ENCODE measurements at regions not wholly inside any gene's neighbourhood (a gene's known extent, or its start where the extent isn't known, plus 50 kb on each side); places are given as distances from the start of the nearest gene placed in this dataset.
A peak's percentile ranks its signal among the peaks of the same experiment; 100 is the strongest.

GRCh38 chr14:55938249-55938791 lies 179.9 kb upstream of the PELI2 start (continued):
- TF ChIP-seq CTCF (conservative IDR thresholded peaks at IDR 0.05; ENCODE audit: low read depth in 2 of 2), result no peak
- TF ChIP-seq NANOG (IDR thresholded peaks at IDR 0.05; ENCODE audit: borderline replicate concordance), result no peak
- no peak for TF ChIP-seq ZNF114 (CRISPR knock-in tag; IDR thresholded peaks at IDR 0.05)

- Histone ChIP-seq H4K20me1 (replicated peaks; ENCODE audit: insufficient read depth) (no peaks in the 10 kb centered on the region), H3K27ac (ENCODE audit: low read depth) (no peak overlapping the region), H3K79me2 (replicated peaks; ENCODE audit: insufficient read depth) (no peaks in the 10 kb centered on the region), H3K36me3 (ENCODE audit: insufficient read depth) (no peaks in the 10 kb centered on the region), H3F3A (replicated peaks; ENCODE audit: low read depth) (no peaks in the 10 kb centered on the region), H3K9me2 (ENCODE audit: insufficient read depth) (peaks cover 10% of the 10 kb centered on the region; the same call in 1 of the 2 replicates), H3K4me3 (no peak overlapping the region), H3K27me3 (ENCODE audit: insufficient read depth) (no peaks in the 10 kb centered on the region), H3K4me2 (no peak overlapping the region), H3K4me1 (ENCODE audit: insufficient read depth) (no peaks in the 10 kb centered on the region), H2AFZ (0 out of 2 replicates have a peak overlapping the region, but pooled peaks have one; percentile 32)
- H3K36me3 Mint-ChIP-seq (ENCODE audit: low read depth), result peaks cover 3% of the 10 kb centered on the region; the same call in 2 of the 3 replicates
- DNase-seq (ENCODE audit: low spot score) (no peak), ATAC-seq (no peak)
- H3K4me3 Mint-ChIP-seq, result no peak overlapping the region
- peaks cover 3% of the 10 kb centered on the region; the same call in 1 of the 3 replicates for H3K9me3 Mint-ChIP-seq
- TF ChIP-seq NANOG (IDR thresholded peaks at IDR 0.05; ENCODE audit: borderline replicate concordance) (no peak), JUNB (IDR thresholded peaks at IDR 0.05; ENCODE audit: unreplicated experiment) (no peak), CREB1 (CRISPR knock-in tag; IDR thresholded peaks at IDR 0.05; ENCODE audit: low read depth) (no peak), STAT1 (IDR thresholded peaks at IDR 0.05; ENCODE audit: unreplicated experiment) (no peak), EZH2phosphoT487 (IDR thresholded peaks at IDR 0.05; ENCODE audit: unreplicated experiment) (no peak), POLR2AphosphoS5 (IDR thresholded peaks at IDR 0.05; ENCODE audit: low read depth) (no peak), CTCF (conservative IDR thresholded peaks at IDR 0.05; ENCODE audit: low read depth in 2 of 2) (no peak)
- TF ChIP-seq, protein P1, sequence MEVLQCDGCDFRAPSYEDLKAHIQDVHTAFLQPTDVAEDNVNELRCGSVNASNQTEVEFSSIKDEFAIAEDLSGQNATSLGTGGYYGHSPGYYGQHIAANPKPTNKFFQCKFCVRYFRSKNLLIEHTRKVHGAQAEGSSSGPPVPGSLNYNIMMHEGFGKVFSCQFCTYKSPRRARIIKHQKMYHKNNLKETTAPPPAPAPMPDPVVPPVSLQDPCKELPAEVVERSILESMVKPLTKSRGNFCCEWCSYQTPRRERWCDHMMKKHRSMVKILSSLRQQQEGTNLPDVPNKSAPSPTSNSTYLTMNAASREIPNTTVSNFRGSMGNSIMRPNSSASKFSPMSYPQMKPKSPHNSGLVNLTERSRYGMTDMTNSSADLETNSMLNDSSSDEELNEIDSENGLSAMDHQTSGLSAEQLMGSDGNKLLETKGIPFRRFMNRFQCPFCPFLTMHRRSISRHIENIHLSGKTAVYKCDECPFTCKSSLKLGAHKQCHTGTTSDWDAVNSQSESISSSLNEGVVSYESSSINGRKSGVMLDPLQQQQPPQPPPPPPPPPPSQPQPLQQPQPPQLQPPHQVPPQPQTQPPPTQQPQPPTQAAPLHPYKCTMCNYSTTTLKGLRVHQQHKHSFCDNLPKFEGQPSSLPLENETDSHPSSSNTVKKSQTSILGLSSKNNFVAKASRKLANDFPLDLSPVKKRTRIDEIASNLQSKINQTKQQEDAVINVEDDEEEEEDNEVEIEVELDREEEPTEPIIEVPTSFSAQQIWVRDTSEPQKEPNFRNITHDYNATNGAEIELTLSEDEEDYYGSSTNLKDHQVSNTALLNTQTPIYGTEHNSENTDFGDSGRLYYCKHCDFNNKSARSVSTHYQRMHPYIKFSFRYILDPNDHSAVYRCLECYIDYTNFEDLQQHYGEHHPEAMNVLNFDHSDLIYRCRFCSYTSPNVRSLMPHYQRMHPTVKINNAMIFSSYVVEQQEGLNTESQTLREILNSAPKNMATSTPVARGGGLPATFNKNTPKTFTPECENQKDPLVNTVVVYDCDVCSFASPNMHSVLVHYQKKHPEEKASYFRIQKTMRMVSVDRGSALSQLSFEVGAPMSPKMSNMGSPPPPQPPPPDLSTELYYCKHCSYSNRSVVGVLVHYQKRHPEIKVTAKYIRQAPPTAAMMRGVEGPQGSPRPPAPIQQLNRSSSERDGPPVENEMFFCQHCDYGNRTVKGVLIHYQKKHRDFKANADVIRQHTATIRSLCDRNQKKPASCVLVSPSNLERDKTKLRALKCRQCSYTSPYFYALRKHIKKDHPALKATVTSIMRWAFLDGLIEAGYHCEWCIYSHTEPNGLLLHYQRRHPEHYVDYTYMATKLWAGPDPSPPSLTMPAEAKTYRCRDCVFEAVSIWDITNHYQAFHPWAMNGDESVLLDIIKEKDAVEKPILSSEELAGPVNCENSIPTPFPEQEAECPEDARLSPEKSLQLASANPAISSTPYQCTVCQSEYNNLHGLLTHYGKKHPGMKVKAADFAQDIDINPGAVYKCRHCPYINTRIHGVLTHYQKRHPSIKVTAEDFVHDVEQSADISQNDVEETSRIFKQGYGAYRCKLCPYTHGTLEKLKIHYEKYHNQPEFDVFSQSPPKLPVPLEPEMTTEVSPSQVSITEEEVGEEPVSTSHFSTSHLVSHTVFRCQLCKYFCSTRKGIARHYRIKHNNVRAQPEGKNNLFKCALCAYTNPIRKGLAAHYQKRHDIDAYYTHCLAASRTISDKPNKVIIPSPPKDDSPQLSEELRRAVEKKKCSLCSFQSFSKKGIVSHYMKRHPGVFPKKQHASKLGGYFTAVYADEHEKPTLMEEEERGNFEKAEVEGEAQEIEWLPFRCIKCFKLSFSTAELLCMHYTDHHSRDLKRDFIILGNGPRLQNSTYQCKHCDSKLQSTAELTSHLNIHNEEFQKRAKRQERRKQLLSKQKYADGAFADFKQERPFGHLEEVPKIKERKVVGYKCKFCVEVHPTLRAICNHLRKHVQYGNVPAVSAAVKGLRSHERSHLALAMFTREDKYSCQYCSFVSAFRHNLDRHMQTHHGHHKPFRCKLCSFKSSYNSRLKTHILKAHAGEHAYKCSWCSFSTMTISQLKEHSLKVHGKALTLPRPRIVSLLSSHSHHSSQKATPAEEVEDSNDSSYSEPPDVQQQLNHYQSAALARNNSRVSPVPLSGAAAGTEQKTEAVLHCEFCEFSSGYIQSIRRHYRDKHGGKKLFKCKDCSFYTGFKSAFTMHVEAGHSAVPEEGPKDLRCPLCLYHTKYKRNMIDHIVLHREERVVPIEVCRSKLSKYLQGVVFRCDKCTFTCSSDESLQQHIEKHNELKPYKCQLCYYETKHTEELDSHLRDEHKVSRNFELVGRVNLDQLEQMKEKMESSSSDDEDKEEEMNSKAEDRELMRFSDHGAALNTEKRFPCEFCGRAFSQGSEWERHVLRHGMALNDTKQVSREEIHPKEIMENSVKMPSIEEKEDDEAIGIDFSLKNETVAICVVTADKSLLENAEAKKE (CRISPR knock-in tag; IDR thresholded peaks at IDR 0.05), result no peak
- TF ChIP-seq, protein P2, sequence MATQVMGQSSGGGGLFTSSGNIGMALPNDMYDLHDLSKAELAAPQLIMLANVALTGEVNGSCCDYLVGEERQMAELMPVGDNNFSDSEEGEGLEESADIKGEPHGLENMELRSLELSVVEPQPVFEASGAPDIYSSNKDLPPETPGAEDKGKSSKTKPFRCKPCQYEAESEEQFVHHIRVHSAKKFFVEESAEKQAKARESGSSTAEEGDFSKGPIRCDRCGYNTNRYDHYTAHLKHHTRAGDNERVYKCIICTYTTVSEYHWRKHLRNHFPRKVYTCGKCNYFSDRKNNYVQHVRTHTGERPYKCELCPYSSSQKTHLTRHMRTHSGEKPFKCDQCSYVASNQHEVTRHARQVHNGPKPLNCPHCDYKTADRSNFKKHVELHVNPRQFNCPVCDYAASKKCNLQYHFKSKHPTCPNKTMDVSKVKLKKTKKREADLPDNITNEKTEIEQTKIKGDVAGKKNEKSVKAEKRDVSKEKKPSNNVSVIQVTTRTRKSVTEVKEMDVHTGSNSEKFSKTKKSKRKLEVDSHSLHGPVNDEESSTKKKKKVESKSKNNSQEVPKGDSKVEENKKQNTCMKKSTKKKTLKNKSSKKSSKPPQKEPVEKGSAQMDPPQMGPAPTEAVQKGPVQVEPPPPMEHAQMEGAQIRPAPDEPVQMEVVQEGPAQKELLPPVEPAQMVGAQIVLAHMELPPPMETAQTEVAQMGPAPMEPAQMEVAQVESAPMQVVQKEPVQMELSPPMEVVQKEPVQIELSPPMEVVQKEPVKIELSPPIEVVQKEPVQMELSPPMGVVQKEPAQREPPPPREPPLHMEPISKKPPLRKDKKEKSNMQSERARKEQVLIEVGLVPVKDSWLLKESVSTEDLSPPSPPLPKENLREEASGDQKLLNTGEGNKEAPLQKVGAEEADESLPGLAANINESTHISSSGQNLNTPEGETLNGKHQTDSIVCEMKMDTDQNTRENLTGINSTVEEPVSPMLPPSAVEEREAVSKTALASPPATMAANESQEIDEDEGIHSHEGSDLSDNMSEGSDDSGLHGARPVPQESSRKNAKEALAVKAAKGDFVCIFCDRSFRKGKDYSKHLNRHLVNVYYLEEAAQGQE (IDR thresholded peaks at IDR 0.05; ENCODE audit: unreplicated experiment), result no peak
- H3K4me1 Mint-ChIP-seq, result peaks cover 12% of the 10 kb centered on the region
- peaks cover 3% of the 10 kb centered on the region for H3K27me3 Mint-ChIP-seq (ENCODE audit: insufficient read depth, low read depth, poor library complexity)
- no peak overlapping the region for H3K27ac Mint-ChIP-seq
Measured at GRCh38 chr14:55942076-55942654, 176.0 kb upstream of the PELI2 start.

Measured in GM23338 (cell line).